ENCODE measurements at regions not wholly inside any gene's neighbourhood (a gene's known extent, or its start where the extent isn't known, plus 50 kb on each side); places are given as distances from the start of the nearest gene placed in this dataset.

DNA sequence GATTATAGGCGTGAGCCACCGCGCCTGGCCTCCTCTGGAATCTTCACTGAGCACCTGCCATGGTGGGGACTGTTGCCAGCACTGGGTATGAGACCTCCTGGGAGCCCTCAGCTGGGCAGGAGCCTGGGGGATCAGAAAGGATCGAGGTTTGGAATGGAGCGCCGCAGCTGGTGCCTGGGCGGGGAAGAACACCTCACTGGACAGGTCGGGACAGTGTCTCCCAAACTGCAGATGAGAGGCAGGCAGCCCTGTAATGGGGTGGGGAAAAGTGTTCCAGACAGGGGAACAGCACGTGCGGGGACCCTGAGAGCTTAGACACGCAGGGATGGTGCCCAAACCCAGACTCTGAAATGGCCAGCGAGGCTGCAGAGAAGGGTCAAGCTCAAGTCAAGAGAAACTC, 150.9 kb upstream of the C1orf174 start:
- TF ChIP-seq, protein P1, sequence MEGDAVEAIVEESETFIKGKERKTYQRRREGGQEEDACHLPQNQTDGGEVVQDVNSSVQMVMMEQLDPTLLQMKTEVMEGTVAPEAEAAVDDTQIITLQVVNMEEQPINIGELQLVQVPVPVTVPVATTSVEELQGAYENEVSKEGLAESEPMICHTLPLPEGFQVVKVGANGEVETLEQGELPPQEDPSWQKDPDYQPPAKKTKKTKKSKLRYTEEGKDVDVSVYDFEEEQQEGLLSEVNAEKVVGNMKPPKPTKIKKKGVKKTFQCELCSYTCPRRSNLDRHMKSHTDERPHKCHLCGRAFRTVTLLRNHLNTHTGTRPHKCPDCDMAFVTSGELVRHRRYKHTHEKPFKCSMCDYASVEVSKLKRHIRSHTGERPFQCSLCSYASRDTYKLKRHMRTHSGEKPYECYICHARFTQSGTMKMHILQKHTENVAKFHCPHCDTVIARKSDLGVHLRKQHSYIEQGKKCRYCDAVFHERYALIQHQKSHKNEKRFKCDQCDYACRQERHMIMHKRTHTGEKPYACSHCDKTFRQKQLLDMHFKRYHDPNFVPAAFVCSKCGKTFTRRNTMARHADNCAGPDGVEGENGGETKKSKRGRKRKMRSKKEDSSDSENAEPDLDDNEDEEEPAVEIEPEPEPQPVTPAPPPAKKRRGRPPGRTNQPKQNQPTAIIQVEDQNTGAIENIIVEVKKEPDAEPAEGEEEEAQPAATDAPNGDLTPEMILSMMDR (IDR thresholded peaks at IDR 0.05) = no peak
- no peak for TF ChIP-seq POLR2A (IDR thresholded peaks at IDR 0.05)

All from tibial nerve (tissue), 3 donors.